Psoas muscle (tissue), 7 donors: ENCODE measurements at regions not wholly inside any gene's neighbourhood (a gene's known extent, or its start where the extent isn't known, plus 50 kb on each side); places are given as distances from the start of the nearest gene placed in this dataset.
A peak's percentile ranks its signal among the peaks of the same experiment; 100 is the strongest.

ENCODE experiments used
- ATAC-seq, 4 donors: fragments of 200-7000 bp; cut with Tn5 transposase; one replicate each; pipeline ENCODE4 v1.9.1; 2020; ENCODE audit warnings: moderate library complexity in 3 of 4, mild to moderate bottlenecking in 2 of 4
- DNase-seq, 2 donors: peaks; one replicate each; pipeline ENCODE4 v3.0.0-alpha.2; 2020
- H3K27ac ChIP-seq: fragments of 200-600 bp; one replicate; pipeline ENCODE4 v1.8.0; 2022
- H3K27me3 ChIP-seq, 3 donors: fragments of 200-600 bp in 1 of 3; one replicate each; pipeline versions ENCODE4 v1.6.1 to v1.8.0; 2013 to 2022; ENCODE audit warnings: low read length in 2 of 3, mild to moderate bottlenecking in 2 of 3, moderate library complexity in 1 of 3; ENCODE audit not compliant: insufficient read depth in 3 of 3
- H3K36me3 ChIP-seq, 2 donors: fragments of 200-600 bp in 1 of 2; one replicate each; pipeline versions ENCODE4 v1.6.1 to v1.8.0; 2013 to 2022; ENCODE audit warnings: low read depth in 1 of 2, mild to moderate bottlenecking in 1 of 2, moderate library complexity in 1 of 2; ENCODE audit not compliant: insufficient read depth in 1 of 2
- H3K4me1 ChIP-seq: fragments of 200-600 bp; one replicate; pipeline ENCODE4 v1.8.0; 2022
- H3K4me3 ChIP-seq: fragments of 200-600 bp; one replicate; pipeline ENCODE4 v1.8.0; 2022; ENCODE audit warnings: mild to moderate bottlenecking
- H3K9me3 ChIP-seq: fragments of 200-600 bp; one replicate; pipeline ENCODE4 v1.8.0; 2022
- CTCF ChIP-seq: fragments of 200-600 bp; IDR thresholded peaks from one replicate; pipeline ENCODE4 v1.8.0; 2022; ENCODE audit warnings: antibody characterized with exemption
- WGBS, 3 donors: extraction: QIAGEN DNeasy Blood & Tissue Kit; methylation state at CpG; one replicate each; pipeline versions ENCODE4 v1.1.6 to v1.1.7; 2013; 5-methylcytosine and 5-hydroxymethylcytosine counted together
- intact Hi-C, 2 donors: fragments of 100-400 bp; cut with DNase I; formaldehyde crosslinking; loops; one replicate each; pipeline versions ENCODE4 v1.11.0 to v1.14.2; 2022
- donor health status: healthy with polysubstance abuse.
- donor health status: DM: no; HTN: no; CAD: no; lungs with moderate emphysema.
- donor health status: Bipolar disorder and iron deficiency.
- donor health status: healthy.
- donor health status: DM: yes; HTN: yes; CAD: no.
- donor health status: DM: no; HTN: no; CAD: no.
- donor health status: DM: yes; HTN: yes; CAD: no.

- intact Hi-C loops, result no loop called here
- peak overlapping the region; percentile 46 for H3K27ac ChIP-seq
- ATAC-seq (no peak), DNase-seq (no peak)
- H3K4me1 ChIP-seq, result no peaks in the 10 kb centered on the region
- no peak for TF ChIP-seq CTCF
- H3K27me3 ChIP-seq, result peaks cover 0 to 14% (median 0%) of the 10 kb centered on the region in 3 donors
- peaks cover 8% of the 10 kb centered on the region for H3K9me3 ChIP-seq
- WGBS, 3 donors, result 45 to 64% (median 61%) methylated on average over 5 of the region's 5 CpGs
- H3K4me3 ChIP-seq, result peak overlapping the region; percentile 46
- no peaks in the 10 kb centered on the region for H3K36me3 ChIP-seq
These were observed 612.8 kb downstream of the MCTP2 start for GRCh38 chr15:94844198-94844537.

DNA sequence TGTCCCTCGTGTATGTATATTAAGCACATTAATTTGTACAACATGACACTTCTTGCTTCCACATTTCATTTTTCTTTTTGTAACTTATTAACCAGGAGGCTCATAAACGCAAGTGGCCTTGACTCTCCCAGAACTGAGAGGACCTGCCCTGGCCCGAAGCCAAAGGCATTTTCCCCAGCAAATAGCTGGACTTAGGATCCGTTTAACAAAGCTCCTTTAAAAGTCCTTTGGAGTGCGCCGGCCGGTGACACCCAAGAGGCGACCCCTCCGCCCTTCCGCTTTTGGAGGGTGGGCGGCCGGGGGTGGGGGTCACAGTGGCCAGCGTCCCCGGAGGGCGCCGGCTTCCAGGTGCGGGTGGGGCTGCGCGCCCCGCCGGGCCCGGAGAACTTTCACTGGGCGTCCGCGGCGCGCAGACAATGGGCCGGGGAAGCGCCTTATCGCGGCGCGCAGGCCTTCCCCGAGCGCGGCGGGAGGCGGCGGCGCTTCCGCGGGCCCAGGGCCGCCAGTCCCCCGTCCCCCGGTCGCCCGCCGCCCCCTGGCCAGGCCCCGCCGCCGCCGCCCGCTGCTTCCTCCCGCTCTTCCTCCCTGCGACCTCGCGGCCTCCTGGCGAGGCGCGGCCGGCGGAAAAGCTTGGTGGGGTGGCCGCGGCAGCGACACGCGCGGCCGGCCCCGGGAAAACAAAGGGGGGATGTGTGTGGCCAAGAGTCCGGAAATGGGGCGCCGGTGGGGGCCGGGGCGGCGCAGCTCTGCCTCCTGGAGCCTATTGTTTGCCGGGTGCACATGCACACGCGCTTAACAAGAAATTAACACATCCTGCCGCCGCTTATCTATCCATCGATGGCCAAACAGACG, 613.4 kb downstream of the MCTP2 start:
- TF ChIP-seq CTCF, result no peak
- peak overlapping the region; percentile 48 for H3K4me3 ChIP-seq
- no peaks in the 10 kb centered on the region for H3K36me3 ChIP-seq
- WGBS, 3 donors, result 2 to 3% (median 3%) methylated on average over 56 to 82 of the region's 83 CpGs
- peak in 3 of 4 donors; percentile 40 to 74 (median 71) for ATAC-seq
- peak; percentile 53 to 80 for DNase-seq
- H3K4me1 ChIP-seq, result no peaks in the 10 kb centered on the region
- H3K9me3 ChIP-seq, result peaks cover 8% of the 10 kb centered on the region
- intact Hi-C loops, result no loop called here
- peak overlapping the region; percentile 46 for H3K27ac ChIP-seq
- peaks cover 0 to 14% (median 0%) of the 10 kb centered on the region in 3 donors for H3K27me3 ChIP-seq

DNA sequence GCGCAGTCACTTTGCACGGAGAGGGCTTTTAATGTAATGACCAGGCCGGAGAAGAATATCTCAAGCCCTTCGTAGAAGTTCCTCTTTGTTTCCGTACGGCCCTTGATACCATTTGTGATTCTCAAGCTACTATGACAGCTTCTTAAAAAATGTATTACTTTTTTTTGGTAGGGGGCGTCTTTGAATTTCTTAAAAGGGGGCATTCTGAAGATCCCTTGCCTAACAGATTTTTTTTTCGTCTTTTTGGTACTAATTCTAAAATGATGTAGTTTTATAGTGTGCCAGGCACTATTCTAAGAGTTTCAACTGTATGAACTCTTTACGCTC, 614.0 kb downstream of the MCTP2 start:
- peak overlapping the region; percentile 46 for H3K27ac ChIP-seq
- intact Hi-C loops, result no loop called here

GRCh38 chr15:94847325-94847724, 616.0 kb downstream of the MCTP2 start:
- no peak for TF ChIP-seq CTCF
- DNase-seq (no peak), ATAC-seq (no peak)
- peaks cover 0 to 14% (median 0%) of the 10 kb centered on the region in 3 donors for H3K27me3 ChIP-seq
- intact Hi-C loops, result no loop called here
- H3K9me3 ChIP-seq, result no peaks in the 10 kb centered on the region
- H3K27ac ChIP-seq, result no peak overlapping the region
- WGBS, 3 donors, result 90 to 99% (median 94%) methylated on average over 4 of the region's 4 CpGs
- H3K4me3 ChIP-seq, result no peak overlapping the region
- H3K36me3 ChIP-seq, result no peaks in the 10 kb centered on the region
- no peaks in the 10 kb centered on the region for H3K4me1 ChIP-seq

More for the DNA sequence above, 614.0 kb downstream of the MCTP2 start:
- no peak for TF ChIP-seq CTCF
- ATAC-seq, result no peak
- 29 to 34% (median 34%) methylated on average over 9 of the region's 9 CpGs for WGBS, 3 donors
- Histone ChIP-seq H3K4me3 (peak overlapping the region; percentile 48), H3K9me3 (peaks cover 8% of the 10 kb centered on the region), H3K36me3 (no peaks in the 10 kb centered on the region), H3K4me1 (no peaks in the 10 kb centered on the region), H3K27me3 (peaks cover 0 to 14% (median 0%) of the 10 kb centered on the region in 3 donors)
- no peak for DNase-seq

DNA sequence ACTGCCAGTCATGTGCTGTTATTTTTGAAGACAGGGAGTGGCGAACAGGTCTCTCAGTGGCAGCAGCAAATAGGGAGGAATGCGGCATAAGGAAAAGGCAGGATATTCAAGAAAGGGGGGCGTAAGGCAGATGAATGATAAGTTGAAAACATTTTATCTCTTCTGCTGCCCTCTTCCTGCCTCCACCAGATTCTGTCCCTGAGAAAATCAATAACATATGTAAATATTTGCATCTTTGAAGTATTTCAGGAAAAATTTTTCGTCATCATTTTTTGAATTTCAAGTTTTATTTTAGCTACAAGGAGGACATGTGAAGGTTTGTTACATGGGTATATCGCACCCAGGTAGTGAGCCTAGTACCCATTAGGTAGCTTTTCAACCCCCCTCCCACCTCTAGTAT, 616.7 kb downstream of the MCTP2 start:
- H3K9me3 ChIP-seq, result no peaks in the 10 kb centered on the region
- intact Hi-C loops, result no loop called here
- H3K36me3 ChIP-seq, result no peaks in the 10 kb centered on the region
- 88 to 97% (median 92%) methylated on average over 5 of the region's 5 CpGs for WGBS, 3 donors
- no peaks in the 10 kb centered on the region for H3K4me1 ChIP-seq
- DNase-seq (no peak), ATAC-seq (no peak)
- peaks cover 0 to 14% (median 0%) of the 10 kb centered on the region in 3 donors for H3K27me3 ChIP-seq
- H3K27ac ChIP-seq, result no peak overlapping the region
- no peak overlapping the region for H3K4me3 ChIP-seq
- no peak for TF ChIP-seq CTCF
